ENCODE measurements at regions not wholly inside any gene's neighbourhood (a gene's known extent, or its start where the extent isn't known, plus 50 kb on each side); places are given as distances from the start of the nearest gene placed in this dataset.

DNA sequence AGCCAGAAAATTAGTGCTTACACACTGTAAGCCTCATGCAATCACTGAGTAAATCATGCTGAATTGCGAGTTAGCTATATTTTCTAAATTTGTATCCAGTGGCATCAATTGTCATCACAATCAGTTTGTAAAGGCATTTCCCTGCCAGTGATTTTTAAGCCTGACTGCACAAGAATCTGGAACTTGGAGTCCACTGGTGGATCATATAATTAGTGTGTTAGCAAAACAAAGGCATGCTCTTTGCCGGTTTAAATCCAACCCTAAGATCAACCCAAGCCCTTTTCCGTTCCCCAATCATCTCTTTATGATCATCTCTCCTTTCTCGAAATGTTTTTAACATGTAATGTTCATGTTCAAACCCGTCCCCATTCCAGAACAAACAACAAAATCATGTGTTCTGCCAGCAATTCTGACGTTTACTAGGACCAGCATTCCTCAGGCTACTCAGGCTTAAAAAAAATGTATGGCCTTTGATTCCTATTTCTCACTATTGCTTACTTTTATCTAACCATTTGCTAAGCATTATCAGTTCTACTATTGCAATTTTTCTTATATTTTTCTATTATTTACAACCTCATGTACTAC, 649.2 kb downstream of the SORCS1 start:
- Mint-ChIP-seq H3K4me1 (peaks cover 5% of the 10 kb centered on the region; the same call in 2 of the 3 replicates), H3K36me3 (ENCODE audit: low read depth) (no peaks in the 10 kb centered on the region), H3K4me3 (no peak overlapping the region), H3K27ac (no peak overlapping the region), H3K9me3 (no peaks in the 10 kb centered on the region), H3K27me3 (ENCODE audit: insufficient read depth, low read depth, poor library complexity) (no peaks in the 10 kb centered on the region)
- Histone ChIP-seq H3K4me2 (no peak overlapping the region), H3K9me2 (ENCODE audit: insufficient read depth) (peaks cover 5% of the 10 kb centered on the region; the same call in 1 of the 2 replicates), H3F3A (replicated peaks; ENCODE audit: low read depth) (no peaks in the 10 kb centered on the region), H4K20me1 (replicated peaks; ENCODE audit: insufficient read depth) (no peaks in the 10 kb centered on the region), H3K36me3 (ENCODE audit: insufficient read depth) (no peaks in the 10 kb centered on the region), H3K27ac (ENCODE audit: low read depth) (no peak overlapping the region), H3K27me3 (ENCODE audit: insufficient read depth) (no peaks in the 10 kb centered on the region), H2AFZ (no peak overlapping the region), H3K4me3 (no peak overlapping the region), H3K4me1 (ENCODE audit: insufficient read depth) (no peaks in the 10 kb centered on the region), H3K79me2 (replicated peaks; ENCODE audit: insufficient read depth) (no peaks in the 10 kb centered on the region)
- TF ChIP-seq, protein P1, sequence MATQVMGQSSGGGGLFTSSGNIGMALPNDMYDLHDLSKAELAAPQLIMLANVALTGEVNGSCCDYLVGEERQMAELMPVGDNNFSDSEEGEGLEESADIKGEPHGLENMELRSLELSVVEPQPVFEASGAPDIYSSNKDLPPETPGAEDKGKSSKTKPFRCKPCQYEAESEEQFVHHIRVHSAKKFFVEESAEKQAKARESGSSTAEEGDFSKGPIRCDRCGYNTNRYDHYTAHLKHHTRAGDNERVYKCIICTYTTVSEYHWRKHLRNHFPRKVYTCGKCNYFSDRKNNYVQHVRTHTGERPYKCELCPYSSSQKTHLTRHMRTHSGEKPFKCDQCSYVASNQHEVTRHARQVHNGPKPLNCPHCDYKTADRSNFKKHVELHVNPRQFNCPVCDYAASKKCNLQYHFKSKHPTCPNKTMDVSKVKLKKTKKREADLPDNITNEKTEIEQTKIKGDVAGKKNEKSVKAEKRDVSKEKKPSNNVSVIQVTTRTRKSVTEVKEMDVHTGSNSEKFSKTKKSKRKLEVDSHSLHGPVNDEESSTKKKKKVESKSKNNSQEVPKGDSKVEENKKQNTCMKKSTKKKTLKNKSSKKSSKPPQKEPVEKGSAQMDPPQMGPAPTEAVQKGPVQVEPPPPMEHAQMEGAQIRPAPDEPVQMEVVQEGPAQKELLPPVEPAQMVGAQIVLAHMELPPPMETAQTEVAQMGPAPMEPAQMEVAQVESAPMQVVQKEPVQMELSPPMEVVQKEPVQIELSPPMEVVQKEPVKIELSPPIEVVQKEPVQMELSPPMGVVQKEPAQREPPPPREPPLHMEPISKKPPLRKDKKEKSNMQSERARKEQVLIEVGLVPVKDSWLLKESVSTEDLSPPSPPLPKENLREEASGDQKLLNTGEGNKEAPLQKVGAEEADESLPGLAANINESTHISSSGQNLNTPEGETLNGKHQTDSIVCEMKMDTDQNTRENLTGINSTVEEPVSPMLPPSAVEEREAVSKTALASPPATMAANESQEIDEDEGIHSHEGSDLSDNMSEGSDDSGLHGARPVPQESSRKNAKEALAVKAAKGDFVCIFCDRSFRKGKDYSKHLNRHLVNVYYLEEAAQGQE (IDR thresholded peaks at IDR 0.05; ENCODE audit: unreplicated experiment): no peak
- TF ChIP-seq CREB1 (CRISPR knock-in tag; IDR thresholded peaks at IDR 0.05; ENCODE audit: low read depth): no peak
- no peak for TF ChIP-seq JUNB (IDR thresholded peaks at IDR 0.05; ENCODE audit: unreplicated experiment)
- TF ChIP-seq POLR2AphosphoS5 (IDR thresholded peaks at IDR 0.05; ENCODE audit: low read depth): no peak
- TF ChIP-seq, protein P2, sequence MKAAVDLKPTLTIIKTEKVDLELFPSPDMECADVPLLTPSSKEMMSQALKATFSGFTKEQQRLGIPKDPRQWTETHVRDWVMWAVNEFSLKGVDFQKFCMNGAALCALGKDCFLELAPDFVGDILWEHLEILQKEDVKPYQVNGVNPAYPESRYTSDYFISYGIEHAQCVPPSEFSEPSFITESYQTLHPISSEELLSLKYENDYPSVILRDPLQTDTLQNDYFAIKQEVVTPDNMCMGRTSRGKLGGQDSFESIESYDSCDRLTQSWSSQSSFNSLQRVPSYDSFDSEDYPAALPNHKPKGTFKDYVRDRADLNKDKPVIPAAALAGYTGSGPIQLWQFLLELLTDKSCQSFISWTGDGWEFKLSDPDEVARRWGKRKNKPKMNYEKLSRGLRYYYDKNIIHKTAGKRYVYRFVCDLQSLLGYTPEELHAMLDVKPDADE (IDR thresholded peaks at IDR 0.05): no peak
- no peak for TF ChIP-seq ZNF331 (CRISPR knock-in tag; IDR thresholded peaks at IDR 0.05; ENCODE audit: low read depth)
- TF ChIP-seq EZH2 (IDR thresholded peaks at IDR 0.05; ENCODE audit: low read depth, unreplicated experiment): no peak
- TF ChIP-seq EZH2phosphoT487 (IDR thresholded peaks at IDR 0.05; ENCODE audit: unreplicated experiment): no peak
- TF ChIP-seq ZNF114 (CRISPR knock-in tag; IDR thresholded peaks at IDR 0.05): no peak
- TF ChIP-seq, protein P3, sequence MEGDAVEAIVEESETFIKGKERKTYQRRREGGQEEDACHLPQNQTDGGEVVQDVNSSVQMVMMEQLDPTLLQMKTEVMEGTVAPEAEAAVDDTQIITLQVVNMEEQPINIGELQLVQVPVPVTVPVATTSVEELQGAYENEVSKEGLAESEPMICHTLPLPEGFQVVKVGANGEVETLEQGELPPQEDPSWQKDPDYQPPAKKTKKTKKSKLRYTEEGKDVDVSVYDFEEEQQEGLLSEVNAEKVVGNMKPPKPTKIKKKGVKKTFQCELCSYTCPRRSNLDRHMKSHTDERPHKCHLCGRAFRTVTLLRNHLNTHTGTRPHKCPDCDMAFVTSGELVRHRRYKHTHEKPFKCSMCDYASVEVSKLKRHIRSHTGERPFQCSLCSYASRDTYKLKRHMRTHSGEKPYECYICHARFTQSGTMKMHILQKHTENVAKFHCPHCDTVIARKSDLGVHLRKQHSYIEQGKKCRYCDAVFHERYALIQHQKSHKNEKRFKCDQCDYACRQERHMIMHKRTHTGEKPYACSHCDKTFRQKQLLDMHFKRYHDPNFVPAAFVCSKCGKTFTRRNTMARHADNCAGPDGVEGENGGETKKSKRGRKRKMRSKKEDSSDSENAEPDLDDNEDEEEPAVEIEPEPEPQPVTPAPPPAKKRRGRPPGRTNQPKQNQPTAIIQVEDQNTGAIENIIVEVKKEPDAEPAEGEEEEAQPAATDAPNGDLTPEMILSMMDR (conservative IDR thresholded peaks at IDR 0.05; ENCODE audit: low read depth in 2 of 2): no peak
- no peak for TF ChIP-seq NANOG (IDR thresholded peaks at IDR 0.05; ENCODE audit: borderline replicate concordance)
- no peak for TF ChIP-seq STAT1 (IDR thresholded peaks at IDR 0.05; ENCODE audit: unreplicated experiment)
- TF ChIP-seq, protein P4, sequence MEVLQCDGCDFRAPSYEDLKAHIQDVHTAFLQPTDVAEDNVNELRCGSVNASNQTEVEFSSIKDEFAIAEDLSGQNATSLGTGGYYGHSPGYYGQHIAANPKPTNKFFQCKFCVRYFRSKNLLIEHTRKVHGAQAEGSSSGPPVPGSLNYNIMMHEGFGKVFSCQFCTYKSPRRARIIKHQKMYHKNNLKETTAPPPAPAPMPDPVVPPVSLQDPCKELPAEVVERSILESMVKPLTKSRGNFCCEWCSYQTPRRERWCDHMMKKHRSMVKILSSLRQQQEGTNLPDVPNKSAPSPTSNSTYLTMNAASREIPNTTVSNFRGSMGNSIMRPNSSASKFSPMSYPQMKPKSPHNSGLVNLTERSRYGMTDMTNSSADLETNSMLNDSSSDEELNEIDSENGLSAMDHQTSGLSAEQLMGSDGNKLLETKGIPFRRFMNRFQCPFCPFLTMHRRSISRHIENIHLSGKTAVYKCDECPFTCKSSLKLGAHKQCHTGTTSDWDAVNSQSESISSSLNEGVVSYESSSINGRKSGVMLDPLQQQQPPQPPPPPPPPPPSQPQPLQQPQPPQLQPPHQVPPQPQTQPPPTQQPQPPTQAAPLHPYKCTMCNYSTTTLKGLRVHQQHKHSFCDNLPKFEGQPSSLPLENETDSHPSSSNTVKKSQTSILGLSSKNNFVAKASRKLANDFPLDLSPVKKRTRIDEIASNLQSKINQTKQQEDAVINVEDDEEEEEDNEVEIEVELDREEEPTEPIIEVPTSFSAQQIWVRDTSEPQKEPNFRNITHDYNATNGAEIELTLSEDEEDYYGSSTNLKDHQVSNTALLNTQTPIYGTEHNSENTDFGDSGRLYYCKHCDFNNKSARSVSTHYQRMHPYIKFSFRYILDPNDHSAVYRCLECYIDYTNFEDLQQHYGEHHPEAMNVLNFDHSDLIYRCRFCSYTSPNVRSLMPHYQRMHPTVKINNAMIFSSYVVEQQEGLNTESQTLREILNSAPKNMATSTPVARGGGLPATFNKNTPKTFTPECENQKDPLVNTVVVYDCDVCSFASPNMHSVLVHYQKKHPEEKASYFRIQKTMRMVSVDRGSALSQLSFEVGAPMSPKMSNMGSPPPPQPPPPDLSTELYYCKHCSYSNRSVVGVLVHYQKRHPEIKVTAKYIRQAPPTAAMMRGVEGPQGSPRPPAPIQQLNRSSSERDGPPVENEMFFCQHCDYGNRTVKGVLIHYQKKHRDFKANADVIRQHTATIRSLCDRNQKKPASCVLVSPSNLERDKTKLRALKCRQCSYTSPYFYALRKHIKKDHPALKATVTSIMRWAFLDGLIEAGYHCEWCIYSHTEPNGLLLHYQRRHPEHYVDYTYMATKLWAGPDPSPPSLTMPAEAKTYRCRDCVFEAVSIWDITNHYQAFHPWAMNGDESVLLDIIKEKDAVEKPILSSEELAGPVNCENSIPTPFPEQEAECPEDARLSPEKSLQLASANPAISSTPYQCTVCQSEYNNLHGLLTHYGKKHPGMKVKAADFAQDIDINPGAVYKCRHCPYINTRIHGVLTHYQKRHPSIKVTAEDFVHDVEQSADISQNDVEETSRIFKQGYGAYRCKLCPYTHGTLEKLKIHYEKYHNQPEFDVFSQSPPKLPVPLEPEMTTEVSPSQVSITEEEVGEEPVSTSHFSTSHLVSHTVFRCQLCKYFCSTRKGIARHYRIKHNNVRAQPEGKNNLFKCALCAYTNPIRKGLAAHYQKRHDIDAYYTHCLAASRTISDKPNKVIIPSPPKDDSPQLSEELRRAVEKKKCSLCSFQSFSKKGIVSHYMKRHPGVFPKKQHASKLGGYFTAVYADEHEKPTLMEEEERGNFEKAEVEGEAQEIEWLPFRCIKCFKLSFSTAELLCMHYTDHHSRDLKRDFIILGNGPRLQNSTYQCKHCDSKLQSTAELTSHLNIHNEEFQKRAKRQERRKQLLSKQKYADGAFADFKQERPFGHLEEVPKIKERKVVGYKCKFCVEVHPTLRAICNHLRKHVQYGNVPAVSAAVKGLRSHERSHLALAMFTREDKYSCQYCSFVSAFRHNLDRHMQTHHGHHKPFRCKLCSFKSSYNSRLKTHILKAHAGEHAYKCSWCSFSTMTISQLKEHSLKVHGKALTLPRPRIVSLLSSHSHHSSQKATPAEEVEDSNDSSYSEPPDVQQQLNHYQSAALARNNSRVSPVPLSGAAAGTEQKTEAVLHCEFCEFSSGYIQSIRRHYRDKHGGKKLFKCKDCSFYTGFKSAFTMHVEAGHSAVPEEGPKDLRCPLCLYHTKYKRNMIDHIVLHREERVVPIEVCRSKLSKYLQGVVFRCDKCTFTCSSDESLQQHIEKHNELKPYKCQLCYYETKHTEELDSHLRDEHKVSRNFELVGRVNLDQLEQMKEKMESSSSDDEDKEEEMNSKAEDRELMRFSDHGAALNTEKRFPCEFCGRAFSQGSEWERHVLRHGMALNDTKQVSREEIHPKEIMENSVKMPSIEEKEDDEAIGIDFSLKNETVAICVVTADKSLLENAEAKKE (CRISPR knock-in tag; IDR thresholded peaks at IDR 0.05): no peak
- no peak for ATAC-seq
- no peak for DNase-seq (ENCODE audit: low spot score)

All from GM23338 (cell line).